MM.1S (cell line): ENCODE measurements at regions not wholly inside any gene's neighbourhood (a gene's known extent, or its start where the extent isn't known, plus 50 kb on each side); places are given as distances from the start of the nearest gene placed in this dataset.

Experiments used
- EZH2 ChIP-seq: fragments of 300-600 bp; sonication (generic); optimal IDR thresholded peaks from 2 replicates; pipeline ENCODE3; 2017; ENCODE audit warnings: low read depth, mild to moderate bottlenecking, antibody characterized with exemption, low read length, mixed read lengths
- EZH2phosphoT487 ChIP-seq: fragments of 300-600 bp; sonication (generic); IDR thresholded peaks from 2 replicates; pipeline ENCODE4 v1.6.1; 2018; ENCODE audit warnings: antibody characterized with exemption, low read length
- TF ChIP-seq, protein P1 (sequence below): fragments of 300-600 bp; sonication (generic); IDR thresholded peaks from 2 replicates; pipeline ENCODE4 v1.5.1; 2016; ENCODE audit warnings: antibody characterized with exemption, low read length, mixed read lengths

DNA sequence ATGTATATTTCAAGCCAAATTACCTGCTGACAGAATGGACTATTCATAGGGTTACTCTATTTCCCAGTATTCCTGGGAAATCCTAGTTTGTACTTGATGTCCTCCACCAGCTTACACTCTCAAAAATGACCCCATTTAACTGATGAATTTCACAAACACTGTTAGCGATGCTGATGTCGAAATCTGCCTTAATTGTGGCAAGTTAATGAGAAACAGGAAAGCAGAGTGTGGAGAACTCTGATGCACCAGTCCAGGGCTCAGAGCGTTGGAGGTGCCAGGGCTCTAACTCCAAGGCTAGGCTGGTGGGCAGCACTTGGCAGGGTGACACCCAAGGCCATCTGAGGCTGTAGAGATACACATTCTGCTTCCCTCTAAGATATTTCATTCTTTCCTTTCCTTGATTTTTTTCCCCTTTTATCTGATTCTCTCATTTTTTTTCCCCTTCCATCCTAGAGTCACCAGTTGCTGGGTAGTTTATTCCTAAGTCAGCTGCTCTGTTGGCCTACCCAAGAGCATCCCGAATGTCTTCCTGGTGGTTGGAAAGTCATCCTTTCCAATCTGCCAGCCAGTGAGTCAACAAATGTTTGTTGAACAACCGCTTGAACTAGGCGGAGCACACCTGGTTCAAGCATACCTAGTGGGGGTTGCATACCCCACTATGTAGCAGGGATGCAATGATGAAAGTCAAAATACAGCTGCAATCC, 525.0 kb upstream of the NRP1 start:
- TF ChIP-seq, protein P1, sequence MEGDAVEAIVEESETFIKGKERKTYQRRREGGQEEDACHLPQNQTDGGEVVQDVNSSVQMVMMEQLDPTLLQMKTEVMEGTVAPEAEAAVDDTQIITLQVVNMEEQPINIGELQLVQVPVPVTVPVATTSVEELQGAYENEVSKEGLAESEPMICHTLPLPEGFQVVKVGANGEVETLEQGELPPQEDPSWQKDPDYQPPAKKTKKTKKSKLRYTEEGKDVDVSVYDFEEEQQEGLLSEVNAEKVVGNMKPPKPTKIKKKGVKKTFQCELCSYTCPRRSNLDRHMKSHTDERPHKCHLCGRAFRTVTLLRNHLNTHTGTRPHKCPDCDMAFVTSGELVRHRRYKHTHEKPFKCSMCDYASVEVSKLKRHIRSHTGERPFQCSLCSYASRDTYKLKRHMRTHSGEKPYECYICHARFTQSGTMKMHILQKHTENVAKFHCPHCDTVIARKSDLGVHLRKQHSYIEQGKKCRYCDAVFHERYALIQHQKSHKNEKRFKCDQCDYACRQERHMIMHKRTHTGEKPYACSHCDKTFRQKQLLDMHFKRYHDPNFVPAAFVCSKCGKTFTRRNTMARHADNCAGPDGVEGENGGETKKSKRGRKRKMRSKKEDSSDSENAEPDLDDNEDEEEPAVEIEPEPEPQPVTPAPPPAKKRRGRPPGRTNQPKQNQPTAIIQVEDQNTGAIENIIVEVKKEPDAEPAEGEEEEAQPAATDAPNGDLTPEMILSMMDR, result no peak
- TF ChIP-seq EZH2, result no peak
- no peak for TF ChIP-seq EZH2phosphoT487
